GM18870 (cell line): ENCODE measurements at regions not wholly inside any gene's neighbourhood (a gene's known extent, or its start where the extent isn't known, plus 50 kb on each side); places are given as distances from the start of the nearest gene placed in this dataset.

Experiments used
- ATAC-seq: cut with Tn5 transposase; IDR thresholded peaks from one replicate; pipeline ENCODE4 v1.9.1; 2021; ENCODE audit warnings: moderate library complexity; ENCODE audit not compliant: unreplicated experiment

DNA sequence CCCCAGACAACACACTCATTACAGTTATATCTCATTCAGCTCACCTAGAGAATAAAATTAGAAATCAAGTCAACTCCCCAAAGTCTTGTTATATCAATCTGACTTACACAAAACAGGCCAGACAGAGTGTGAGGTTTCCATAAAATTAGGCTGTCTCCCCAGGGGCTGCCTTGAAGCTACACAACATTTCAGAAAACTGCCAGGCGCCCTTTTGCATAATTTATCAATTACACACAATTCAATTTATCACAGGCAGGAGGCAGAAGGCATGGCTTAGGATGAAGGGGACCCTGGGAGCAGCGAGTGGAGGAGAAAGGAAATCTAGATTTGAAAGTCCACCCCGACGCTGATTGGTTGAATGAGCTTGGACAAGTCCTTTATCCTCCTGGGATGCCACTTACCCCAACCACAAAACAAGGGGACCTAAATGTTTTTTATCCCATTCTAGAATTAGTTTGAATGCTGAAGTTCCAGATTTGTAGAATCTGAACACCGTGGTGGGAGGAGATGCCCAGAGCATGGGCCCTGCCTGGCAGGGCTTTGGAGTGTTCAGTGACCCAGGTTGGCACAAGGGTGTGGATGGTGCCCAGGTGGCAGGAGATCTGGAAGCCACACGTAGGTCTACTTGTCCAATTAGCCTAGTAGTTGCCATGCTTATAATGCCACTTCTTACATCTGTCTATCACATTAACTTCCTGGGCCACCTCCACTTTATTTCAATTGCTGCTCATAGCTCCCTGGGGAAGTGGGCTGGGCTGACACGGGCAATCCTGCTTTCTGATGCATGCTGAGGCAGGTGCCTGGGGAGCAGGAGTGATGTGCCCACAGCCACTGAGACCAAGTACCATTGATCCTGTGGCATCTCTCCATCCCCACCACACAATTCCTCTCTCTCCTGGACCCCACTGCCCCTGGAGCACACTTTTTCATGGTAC lies 119.8 kb upstream of the TLE3 start:
- no peak for ATAC-seq

DNA sequence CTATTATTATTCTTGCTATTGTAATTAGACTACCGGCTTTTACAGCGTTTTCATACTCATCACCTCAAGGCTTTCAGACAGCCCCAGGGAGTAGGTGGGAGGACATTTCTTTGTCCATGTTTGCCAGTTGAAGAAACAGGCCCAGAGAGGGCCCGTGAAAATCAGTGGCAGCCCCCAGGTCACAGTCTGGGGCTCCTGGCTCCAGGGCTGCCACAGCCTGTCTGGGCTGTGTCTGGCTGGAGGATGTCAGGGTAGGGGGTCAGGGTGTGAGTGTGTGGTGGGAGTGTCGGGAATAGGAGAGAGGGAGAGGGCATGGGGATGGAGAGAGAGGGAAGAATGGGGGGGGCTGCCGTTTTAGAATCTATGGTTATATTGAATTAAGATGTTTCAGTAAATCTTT lies 118.2 kb upstream of the TLE3 start:
- no peak for ATAC-seq

DNA sequence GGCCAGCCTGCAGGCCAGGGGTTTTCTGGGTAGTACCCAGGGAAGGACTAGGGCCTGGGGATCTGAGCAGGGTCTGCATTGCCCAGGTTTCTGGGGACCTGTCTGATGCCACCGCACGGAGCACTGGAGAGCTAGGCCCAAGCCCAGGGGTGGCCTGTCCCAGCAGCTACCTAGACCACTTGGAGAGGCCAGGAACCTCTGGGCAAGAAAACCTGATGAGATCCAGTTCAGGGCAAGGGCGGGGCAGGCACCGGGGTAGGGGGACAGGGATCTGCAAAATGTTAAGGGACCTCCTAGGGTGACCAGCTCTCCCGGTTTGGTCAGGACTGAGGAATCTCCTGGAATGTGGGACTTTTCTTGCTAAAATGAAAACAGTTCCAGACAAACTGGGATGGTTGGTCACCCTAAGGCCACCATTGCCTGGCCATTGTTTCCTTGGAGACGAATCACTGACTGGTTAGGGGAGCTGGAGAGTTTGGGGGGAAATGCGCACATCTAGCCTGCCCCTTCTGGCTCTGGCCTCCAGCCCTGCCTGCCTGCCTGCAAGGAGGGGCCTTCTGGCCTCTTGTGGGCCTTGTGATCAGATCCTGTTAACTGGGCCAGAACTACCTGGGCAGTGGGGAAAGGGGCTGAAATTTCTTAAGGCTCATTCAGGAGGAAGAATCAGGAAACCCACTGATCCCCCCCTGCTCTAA lies 117.4 kb upstream of the TLE3 start:
- ATAC-seq, result no peak

DNA sequence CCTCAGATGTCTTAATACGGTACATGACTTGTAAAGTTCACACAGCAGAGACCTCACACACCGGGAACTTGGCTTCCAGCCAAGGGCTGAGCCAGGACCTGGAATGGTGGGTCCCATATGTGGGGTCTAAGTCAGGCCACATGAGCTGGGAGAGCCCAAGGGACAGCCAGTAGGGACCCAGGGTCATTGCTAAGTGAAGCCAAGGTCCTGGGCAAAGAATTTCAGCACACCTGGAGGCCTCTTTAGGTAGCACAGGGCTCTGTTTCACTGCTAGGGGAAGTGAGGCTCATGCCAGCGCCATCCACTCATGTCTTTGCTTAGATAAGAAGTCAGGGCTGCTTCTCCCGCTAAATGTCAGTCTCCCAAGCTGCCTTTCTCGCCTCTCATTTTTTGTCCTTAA lies 116.6 kb upstream of the TLE3 start:
- ATAC-seq, result no peak

DNA sequence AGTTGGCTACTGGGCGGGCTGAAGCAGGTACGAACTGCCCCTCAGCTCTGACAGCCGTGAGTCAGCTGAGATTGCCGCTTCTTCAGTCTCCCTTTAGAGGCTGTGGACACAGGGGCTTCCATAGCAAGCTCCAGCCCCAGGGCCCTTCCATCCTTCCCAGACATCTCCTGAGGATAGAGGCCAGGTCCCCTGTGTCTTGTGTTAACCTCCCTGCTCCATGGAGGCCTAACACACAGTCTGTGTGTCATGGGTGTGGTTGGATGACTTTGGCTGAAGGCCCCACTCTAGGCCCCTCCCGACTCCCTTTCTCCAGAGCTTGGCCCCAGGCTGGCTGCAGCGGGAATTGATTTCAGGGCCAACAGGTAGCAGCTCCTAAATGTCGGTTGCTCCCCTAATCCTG lies 116.1 kb upstream of the TLE3 start:
- ATAC-seq, result no peak

DNA sequence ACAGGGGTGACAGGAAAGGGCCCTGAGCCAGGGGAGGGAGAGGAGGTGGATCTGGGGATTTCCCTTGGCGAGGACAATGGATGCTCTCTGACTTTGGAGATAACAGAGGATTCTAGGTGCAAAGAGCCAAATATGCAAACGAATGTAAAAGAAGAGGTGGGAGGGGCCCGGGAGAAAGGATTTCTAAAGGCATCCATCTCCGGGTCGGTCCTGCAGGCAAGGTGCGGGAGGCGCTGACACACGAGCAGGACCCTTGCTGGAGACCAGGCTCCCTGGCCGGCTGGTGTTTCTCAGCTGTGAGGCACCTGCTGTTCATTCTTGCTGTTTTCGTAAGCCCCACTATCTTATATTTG lies 115.2 kb upstream of the TLE3 start:
- no peak for ATAC-seq

DNA sequence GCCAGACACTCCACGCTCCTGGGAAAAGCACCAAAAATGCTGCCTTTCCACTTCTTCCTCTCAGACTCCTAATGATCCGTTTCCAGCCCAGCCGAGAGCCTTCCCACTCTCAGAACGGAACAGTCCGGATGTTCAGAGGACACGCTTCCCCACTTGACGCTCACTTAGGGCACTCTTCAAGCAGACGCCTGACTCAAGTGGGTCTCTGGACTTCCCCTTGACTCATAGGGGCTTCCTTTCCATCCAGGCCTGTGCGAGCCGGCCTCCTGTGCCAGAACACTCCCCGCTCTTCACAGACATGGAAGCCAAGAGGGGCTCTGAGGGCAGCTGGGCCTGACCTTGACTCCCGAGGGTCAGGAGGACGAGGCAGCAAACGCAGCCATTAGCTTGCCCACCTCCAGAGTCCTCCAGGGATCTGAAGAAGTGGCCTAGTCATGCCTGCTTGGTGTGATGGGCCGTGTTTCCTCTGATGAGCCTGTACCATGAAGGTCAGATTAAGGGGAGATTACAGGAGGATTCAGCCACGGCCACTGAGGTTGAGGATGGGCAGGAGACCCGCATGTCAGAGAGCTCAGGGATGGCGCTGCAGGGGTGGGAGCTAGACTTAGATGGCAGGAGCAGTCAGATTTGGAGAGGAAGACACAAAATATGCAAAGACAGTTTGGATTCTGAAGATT lies 114.7 kb upstream of the TLE3 start:
- no peak for ATAC-seq

DNA sequence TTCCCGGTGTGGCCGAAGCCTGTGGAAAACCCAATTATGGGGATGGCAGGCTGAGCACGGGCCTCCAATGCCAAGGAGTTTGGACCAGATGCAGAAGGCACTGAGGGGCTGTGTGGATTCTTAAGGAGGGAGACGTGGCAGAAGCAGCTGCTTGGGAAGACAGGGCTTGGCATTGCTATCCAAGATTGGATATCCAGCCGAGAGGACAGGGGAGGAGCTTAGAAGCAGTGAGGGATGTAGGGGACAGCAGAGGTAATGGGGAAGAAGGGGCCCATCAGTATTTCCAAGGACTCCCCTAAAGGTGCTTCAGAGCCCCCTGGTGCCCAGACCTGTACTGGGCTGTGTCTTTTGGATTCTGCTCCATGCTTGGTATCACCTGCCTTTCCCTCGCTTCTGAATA lies 112.8 kb upstream of the TLE3 start:
- ATAC-seq, result no peak

DNA sequence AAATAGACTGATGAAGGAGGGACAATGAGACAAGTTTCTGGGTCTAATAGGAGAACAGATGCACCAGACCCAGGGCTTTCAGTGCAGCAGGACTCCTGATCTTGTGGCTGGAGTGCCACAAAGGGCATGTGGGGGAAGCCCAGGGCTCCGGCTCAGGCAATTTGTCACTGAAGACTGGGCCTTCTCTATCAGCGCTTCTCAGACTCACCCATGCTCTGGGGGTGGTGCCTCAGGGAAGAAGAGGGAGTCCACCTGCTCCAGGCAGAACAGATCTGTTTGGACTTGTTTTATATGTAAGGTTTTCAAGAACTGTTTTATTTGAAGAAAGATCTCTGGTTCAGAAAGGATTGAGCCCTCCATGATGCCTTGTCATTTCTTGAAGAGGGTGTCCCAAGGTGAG lies 112.4 kb upstream of the TLE3 start:
- no peak for ATAC-seq

DNA sequence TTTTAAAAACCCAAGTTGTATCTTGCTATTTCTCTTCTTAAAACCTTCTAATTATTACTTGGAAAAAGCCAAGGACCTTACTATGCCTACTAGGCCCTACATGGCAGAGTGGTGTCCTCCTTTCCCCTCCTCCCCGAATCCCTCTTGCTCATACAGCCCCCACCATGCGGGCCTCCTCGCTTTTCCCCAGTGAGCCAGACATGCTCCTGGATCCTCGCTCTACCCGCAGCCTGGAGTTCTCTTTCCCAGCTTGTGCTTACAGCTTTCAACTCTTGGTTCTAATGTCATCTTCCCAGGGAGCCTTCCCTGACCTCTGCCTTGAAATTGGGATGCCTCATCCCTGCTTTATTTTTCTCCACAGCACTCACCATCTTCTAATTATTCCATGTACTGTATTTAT lies 111.8 kb upstream of the TLE3 start:
- no peak for ATAC-seq

DNA sequence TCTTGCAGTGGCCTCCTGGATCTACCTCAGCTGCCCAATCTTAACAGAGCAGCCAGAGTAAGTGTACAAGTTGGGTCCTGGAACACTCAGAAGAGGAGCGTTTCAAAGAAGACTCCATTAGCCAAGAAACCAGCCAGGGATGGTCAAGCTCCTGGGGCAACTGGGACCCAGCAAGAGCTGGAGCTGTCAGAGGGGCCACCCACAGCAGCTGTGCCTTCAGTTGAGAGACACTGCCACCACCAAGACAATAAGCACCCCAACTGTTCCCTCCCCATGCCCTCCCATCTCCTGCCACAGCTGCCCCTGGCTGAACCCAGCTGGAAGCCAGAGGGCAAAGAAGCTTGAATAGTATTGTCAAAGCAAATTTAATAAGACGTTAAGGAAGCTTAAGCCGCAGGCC lies 110.6 kb upstream of the TLE3 start:
- no peak for ATAC-seq

DNA sequence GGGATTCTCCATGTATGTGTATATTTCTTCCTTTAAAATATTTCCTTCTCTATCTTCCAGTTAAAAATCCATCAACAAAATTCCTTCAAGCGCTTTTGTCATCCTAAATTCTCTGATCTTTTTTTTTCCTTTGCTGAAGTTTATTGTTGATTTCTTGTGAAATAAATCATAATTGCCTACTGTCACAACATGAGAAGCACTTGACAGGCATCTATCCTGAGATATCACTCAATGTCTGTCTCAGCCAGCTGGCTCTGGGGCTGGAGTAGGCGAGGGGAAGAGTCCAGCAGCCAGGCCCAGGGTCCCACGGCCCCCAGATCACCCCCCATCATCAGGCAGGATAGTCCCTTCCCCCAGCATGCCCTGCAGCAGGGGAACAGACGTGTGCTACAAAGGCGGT lies 109.0 kb upstream of the TLE3 start:
- ATAC-seq, result no peak

DNA sequence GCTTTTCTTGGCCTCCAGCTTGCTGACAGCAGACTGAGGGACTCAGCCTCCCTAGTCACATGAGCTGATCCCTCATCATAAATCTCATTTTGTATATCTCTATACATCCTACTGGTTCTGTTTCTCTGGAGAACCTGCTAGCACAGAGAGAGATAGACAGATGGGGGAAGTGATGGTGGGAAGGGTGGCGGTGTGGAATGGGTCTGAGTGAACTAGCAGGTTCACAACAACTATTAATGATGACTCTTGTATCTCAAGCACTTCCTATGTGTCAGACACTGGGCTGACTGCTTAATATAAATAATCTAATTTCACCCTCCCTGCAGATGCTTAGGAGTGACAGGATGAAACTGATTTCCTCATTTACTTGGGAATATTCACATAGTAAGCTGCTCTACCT lies 106.9 kb upstream of the TLE3 start:
- no peak for ATAC-seq

DNA sequence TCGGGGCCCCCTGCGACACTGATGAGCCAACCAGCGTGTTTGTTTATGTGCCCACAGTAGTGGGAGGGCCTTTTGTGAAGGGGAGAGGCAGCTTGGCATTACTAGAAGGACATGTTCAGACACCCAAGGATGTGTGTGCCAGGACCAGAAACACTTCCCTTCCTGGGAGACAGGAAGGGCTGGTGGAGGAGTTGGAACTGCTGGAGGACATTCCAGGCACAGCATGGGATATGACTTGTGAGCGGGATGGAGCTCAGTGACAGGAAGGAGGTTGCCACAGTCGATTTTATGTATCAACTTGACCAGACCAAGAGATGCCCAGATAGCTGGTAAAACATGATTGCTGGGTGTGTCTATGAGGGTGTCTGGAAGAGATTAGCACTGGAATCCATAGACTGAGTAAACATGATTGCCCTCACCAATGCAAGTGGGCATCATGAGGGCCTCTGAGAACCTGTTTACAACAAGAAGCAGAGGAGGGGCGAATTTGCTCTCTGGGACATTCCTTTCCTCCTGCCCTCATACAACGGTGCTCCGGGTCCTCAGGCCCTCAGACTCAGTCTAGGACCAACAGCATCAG lies 106.4 kb upstream of the TLE3 start:
- ATAC-seq, result no peak

DNA sequence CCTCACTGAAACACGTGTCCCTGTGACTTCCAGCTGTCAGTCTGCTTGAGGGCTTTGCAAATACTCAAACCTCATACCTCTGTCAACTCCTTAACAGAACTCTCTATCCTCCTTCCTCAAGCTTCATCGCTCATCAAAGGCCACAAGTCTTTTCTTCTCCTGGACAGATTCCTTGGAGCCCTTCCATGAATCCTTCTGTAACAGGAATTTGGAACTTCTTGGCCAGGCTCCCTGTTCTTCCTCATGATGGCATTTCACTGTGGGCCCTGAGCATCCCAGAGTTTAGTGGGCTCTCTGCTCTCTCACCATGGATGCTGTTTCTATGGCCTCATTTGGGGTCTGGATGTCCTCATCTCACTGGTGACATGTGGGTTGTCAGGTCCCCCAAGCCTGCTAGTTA lies 105.0 kb upstream of the TLE3 start:
- ATAC-seq, result no peak

DNA sequence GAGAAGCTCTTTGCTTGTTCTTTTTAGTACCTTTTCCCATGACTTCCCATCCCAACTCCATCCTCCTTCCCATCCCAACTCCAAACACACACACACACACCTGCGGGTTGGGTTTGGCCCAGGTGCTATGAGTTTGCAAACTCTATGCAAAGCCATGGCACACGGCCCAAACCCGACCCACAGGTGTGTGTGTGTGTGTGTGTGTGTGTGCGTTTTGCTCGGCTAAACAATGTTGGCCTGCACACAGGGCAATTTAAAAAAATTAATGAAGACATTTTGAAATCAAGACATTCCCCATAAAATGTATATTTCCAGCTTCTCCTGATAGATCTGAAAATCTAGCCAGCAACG lies 103.7 kb upstream of the TLE3 start:
- ATAC-seq, result no peak

DNA sequence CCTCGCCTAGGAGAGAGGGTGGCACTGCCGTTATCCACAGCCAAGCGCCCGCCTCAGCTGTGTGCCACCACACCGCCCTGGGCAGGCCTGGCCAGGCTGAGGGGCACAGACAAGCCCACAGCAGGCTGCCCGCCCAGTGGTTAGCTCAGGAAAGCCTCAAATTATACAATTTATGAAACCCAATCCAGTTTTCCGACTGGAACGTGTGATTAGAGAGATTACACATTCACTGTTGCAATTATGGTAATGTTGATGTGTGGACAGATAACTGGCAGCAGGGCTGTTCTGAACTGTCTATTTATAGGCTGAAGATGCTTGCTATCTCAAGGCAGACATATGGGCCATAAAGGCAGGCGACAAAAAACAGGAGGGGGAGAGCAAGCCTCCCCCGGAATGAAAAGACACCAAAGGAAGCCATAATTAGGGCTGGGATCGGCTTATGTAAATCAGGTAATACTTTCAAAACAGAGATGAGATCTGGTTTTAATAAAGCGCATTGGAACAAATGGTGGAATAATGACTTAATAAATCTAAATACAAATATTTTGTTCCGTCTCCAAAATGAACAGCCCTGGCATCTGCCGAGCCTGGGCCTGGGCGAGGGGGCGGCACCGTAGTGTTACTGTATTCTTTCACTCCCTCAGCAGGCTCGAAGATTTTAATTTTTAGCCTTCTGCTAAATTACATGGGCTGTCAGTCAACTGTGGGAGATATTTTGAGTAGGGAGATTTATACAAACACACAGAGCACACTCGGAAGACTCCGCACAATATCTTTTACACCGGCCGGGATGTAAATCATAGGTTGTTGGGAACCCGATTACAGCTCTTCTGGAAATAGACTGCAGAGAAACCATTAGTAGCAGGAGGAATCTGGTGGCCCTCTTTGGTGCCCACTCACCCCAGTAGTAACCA lies 103.1 kb upstream of the TLE3 start:
- no peak for ATAC-seq

DNA sequence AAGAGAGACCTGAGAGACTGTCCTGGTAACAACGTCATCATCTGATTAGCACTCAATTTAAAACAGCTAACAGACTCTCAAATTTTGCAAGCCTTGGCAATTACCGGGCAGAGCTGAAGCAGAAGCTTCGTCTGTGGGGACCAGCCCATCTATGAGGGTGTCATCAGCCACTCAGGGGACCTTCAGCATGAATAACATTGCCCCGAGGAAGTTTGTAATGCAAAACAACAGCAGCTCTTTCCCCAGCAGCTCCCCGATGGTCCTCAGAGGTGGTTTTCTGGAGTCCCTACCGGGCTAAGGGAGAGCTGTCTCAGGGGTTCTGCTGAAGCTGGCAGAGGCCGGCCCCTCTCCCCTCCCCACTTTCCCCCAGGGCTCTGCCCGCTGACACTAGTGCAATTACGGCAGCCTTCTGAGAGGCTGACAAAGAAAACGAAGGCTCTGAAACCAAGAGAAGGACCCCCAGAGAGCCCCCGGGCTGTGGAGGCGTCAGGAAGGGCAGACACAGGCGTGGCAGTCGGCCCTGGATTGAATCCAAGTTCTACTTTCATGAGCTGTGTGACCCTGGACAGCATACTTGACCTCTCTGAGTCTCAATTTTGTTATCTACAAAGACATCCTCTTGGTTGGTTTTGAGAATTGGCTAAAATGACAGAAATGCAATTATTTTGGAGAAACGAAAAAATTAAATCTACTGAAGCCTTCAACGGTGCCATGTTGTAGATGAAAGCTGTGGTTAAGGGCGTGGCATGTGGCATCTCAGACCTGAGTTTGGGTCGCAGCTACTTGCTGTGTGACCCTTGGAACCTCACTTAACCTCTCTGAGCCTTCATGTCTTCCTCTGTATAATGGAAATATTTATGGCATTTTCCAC lies 102.1 kb upstream of the TLE3 start:
- no peak for ATAC-seq

DNA sequence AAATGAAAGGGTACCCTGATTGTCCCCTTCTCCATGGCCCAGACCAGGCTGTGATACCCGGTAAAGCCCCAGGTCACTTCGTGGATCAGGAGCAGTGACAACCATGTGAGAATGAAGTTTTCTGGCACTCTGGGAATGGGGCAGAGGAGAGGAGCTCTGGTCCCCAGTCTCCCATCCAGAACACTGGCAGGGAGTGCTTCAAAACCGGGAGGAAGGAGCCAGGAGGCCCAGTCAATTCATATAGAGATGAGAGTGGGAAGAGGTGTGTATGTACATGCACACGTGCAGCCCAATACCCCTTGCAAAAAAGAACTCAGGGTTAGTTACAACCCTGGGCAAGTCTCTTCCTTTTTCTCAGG lies 101.4 kb upstream of the TLE3 start:
- ATAC-seq, result no peak
